ENCODE measurements at regions not wholly inside any gene's neighbourhood (a gene's known extent, or its start where the extent isn't known, plus 50 kb on each side); places are given as distances from the start of the nearest gene placed in this dataset.
"Not testable (repeated sequence)": the region's sequence is repeated elsewhere in the genome, so short reads cannot be mapped to it uniquely, and the experiment has no call there.

DNA sequence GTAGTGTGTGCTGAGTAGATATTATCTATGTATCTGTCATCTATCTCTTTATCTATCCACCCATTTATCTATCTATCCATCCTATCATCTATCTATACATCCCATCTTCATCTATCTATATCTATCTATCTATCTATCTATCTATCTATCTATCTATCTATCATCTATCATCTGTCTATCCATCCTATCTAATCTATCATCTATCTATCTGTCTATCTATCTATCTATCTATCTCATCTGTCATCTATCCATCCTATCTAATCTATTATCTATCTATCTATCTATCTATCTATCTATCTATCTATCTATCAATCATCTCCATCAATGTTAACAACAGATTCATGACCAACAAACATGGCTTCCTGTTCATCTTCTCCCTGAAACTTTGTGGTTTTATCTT, 90.5 kb upstream of the SLC24A3 start:
- Histone ChIP-seq H3K9ac (ENCODE audit: low read depth in 1 of 2, low read length in 2 of 2) (no peak overlapping the region), H3K36me3 (ENCODE audit: control insufficient read depth in 2 of 2, insufficient read depth in 2 of 2, low read length in 2 of 2) (no peaks in the 10 kb centered on the region), H3K4me3 (ENCODE audit: low read length in 2 of 2) (no peak overlapping the region), H3K9me3 (ENCODE audit: control insufficient read depth in 2 of 2, low read length in 2 of 2) (no peaks in the 10 kb centered on the region), H3K27me3 (ENCODE audit: control insufficient read depth in 2 of 2, insufficient read depth in 2 of 2, low read length in 2 of 2) (no peaks in the 10 kb centered on the region), H3K27ac (ENCODE audit: low read depth in 2 of 2, low read length in 2 of 2) (no peak overlapping the region), H3K4me1 (ENCODE audit: control insufficient read depth in 2 of 2, insufficient read depth in 2 of 2, low read length in 2 of 2) (peaks cover 0 to 15% of the 10 kb centered on the region in 2 donors)

DNA sequence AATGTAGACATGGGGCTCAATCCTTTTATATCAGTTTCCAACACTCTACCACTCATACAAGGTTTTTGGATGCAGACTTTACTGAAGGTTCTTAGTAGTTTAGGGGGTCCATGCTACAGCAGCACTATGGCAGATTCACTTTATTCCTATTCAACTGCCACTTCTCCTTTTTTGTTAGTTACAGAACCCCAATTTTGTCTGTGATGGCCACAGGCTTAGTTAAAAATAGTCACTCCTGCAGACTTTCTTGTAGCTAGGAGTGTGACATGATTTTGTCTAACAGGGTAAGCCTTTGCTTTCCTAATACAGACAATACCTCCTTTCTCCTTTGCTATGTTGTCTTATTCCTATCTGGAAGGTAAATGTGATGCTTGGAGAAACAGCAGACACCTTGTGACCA, 90.0 kb upstream of the SLC24A3 start:
- Histone ChIP-seq H3K27me3 (ENCODE audit: control insufficient read depth in 2 of 2, insufficient read depth in 2 of 2, low read length in 2 of 2) (no peaks in the 10 kb centered on the region), H3K9ac (ENCODE audit: low read depth in 1 of 2, low read length in 2 of 2) (no peak overlapping the region), H3K36me3 (ENCODE audit: control insufficient read depth in 2 of 2, insufficient read depth in 2 of 2, low read length in 2 of 2) (no peaks in the 10 kb centered on the region), H3K4me3 (ENCODE audit: low read length in 2 of 2) (no peak overlapping the region), H3K4me1 (ENCODE audit: control insufficient read depth in 2 of 2, insufficient read depth in 2 of 2, low read length in 2 of 2) (peaks cover 0 to 15% of the 10 kb centered on the region in 2 donors), H3K27ac (ENCODE audit: low read depth in 2 of 2, low read length in 2 of 2) (no peak overlapping the region), H3K9me3 (ENCODE audit: control insufficient read depth in 2 of 2, low read length in 2 of 2) (no peaks in the 10 kb centered on the region)

DNA sequence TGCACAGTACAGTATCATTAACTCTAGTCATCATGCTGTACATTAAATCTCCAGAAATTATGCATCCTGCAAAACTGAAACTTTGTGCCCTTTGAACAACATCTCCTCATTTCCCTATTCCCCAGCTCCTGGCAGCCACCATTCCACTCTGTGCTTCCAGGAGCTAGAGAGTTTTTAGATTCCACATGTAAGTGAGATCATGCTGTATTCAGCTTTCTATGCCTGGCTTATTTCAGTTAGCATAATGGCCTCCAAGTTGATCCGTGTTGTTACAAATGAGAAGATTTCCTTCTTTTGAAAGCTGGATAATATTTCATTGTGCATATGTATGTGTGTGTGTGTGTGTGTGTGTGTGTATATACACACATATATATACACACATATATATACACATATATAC, 86.9 kb upstream of the SLC24A3 start:
- Histone ChIP-seq H3K27ac (ENCODE audit: low read depth in 2 of 2, low read length in 2 of 2) (no peak overlapping the region), H3K4me3 (ENCODE audit: low read length in 2 of 2) (no peak overlapping the region), H3K4me1 (ENCODE audit: control insufficient read depth in 2 of 2, insufficient read depth in 2 of 2, low read length in 2 of 2) (peaks cover 9 to 21% of the 10 kb centered on the region in 2 donors), H3K9me3 (ENCODE audit: control insufficient read depth in 2 of 2, low read length in 2 of 2) (no peaks in the 10 kb centered on the region), H3K27me3 (ENCODE audit: control insufficient read depth in 2 of 2, insufficient read depth in 2 of 2, low read length in 2 of 2) (no peaks in the 10 kb centered on the region), H3K9ac (ENCODE audit: low read depth in 1 of 2, low read length in 2 of 2) (no peak overlapping the region), H3K36me3 (ENCODE audit: control insufficient read depth in 2 of 2, insufficient read depth in 2 of 2, low read length in 2 of 2) (no peaks in the 10 kb centered on the region)

DNA sequence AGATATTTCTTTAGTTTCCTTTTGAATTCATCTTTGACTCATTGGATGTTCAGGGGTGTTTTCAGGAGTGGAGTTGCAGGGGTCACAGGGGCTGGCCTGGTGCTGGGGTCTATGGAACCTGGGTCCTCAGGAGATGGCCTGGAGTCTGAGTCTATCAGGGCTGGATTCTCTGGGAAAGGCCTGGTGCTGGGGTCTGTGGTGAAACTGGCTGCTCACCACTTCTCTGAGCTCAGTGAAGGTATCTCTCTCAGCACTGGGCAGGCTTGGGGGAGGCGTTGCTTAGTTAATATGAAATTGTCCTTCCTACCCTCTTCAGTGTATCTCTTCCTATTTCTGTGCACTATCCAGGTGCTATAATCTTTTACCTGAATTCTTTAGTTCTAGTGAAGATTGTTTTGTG, 83.1 kb upstream of the SLC24A3 start:
- Histone ChIP-seq H3K9ac (ENCODE audit: low read depth in 1 of 2, low read length in 2 of 2) (no peak overlapping the region), H3K36me3 (ENCODE audit: control insufficient read depth in 2 of 2, insufficient read depth in 2 of 2, low read length in 2 of 2) (no peaks in the 10 kb centered on the region), H3K4me1 (ENCODE audit: control insufficient read depth in 2 of 2, insufficient read depth in 2 of 2, low read length in 2 of 2) (peaks cover 11 to 15% of the 10 kb centered on the region in 2 donors), H3K27me3 (ENCODE audit: control insufficient read depth in 2 of 2, insufficient read depth in 2 of 2, low read length in 2 of 2) (no peaks in the 10 kb centered on the region), H3K4me3 (ENCODE audit: low read length in 2 of 2) (no peak overlapping the region), H3K27ac (ENCODE audit: low read depth in 2 of 2, low read length in 2 of 2) (peak overlapping the region; percentile 79 to 84), H3K9me3 (ENCODE audit: control insufficient read depth in 2 of 2, low read length in 2 of 2) (peaks cover 0 to 2% of the 10 kb centered on the region in 2 donors)

DNA sequence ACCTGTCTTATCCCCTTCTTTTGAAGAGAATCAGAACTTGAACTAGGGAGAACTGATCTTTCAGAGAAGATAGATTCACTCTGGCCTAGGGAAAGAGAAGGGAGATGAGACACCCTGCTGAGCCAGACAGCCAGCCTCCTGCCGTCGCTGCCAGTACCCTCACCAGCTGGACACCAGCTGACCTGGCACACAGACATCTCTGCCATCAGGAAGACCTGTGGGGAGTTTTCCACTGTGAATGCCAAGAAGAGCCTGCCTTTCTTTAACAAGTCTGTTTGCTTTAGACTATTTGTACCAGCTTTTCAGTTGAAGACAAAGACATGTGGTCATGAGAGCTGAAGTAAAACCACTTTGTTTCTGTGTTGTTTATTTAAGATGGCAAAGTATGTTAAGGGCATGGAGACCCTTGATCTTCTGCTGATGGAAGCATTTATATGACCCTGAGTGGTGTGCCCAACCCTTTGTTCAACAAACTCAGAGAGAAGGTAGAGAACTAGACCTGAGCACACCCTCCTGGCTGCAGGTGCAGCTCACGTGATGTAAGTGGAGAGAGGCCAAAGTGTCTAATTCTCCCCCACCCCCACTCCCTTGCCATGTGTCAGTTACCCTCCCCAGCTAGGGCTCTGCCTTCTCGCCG, 82.3 kb upstream of the SLC24A3 start:
- Histone ChIP-seq H3K27ac (ENCODE audit: low read depth in 2 of 2, low read length in 2 of 2) (peak overlapping the region; percentile 79 to 84), H3K4me1 (ENCODE audit: control insufficient read depth in 2 of 2, insufficient read depth in 2 of 2, low read length in 2 of 2) (peaks cover 11 to 15% of the 10 kb centered on the region in 2 donors), H3K36me3 (ENCODE audit: control insufficient read depth in 2 of 2, insufficient read depth in 2 of 2, low read length in 2 of 2) (no peaks in the 10 kb centered on the region), H3K4me3 (ENCODE audit: low read length in 2 of 2) (peak overlapping the region in 1 of 2 donors; percentile 13), H3K9me3 (ENCODE audit: control insufficient read depth in 2 of 2, low read length in 2 of 2) (peaks cover 0 to 4% of the 10 kb centered on the region in 2 donors), H3K9ac (ENCODE audit: low read depth in 1 of 2, low read length in 2 of 2) (peak overlapping the region in 1 of 2 donors; percentile 9), H3K27me3 (ENCODE audit: control insufficient read depth in 2 of 2, insufficient read depth in 2 of 2, low read length in 2 of 2) (no peaks in the 10 kb centered on the region)

DNA sequence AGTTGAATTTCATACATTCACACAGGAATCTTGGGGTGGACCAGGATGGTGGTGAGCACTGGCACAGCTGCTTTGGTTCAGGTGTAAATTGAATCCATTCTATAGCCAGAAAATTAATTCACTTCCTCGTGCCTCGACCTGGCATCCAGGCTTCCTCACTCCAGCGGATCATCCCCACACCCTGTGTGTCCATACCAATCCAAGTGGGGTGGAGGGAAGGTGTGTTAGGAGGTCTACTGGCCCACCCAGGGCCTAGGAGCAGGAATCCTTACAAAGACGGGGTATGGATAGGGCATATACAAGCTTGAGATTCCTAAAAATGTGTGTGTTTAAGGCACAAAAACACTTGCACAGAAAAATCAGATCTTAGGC, 81.8 kb upstream of the SLC24A3 start:
- H3K36me3 ChIP-seq (ENCODE audit: control insufficient read depth in 2 of 2, insufficient read depth in 2 of 2, low read length in 2 of 2) = no peaks in the 10 kb centered on the region
- H3K27ac ChIP-seq (ENCODE audit: low read depth in 2 of 2, low read length in 2 of 2) = peak overlapping the region; percentile 63 to 84
- H3K9ac ChIP-seq (ENCODE audit: low read depth in 1 of 2, low read length in 2 of 2) = no peak overlapping the region
- H3K4me1 ChIP-seq (ENCODE audit: control insufficient read depth in 2 of 2, insufficient read depth in 2 of 2, low read length in 2 of 2) = peaks cover 11 to 15% of the 10 kb centered on the region in 2 donors
- H3K9me3 ChIP-seq (ENCODE audit: control insufficient read depth in 2 of 2, low read length in 2 of 2) = peaks cover 0 to 4% of the 10 kb centered on the region in 2 donors
- no peaks in the 10 kb centered on the region for H3K27me3 ChIP-seq (ENCODE audit: control insufficient read depth in 2 of 2, insufficient read depth in 2 of 2, low read length in 2 of 2)
- peak overlapping the region in 1 of 2 donors; percentile 13 for H3K4me3 ChIP-seq (ENCODE audit: low read length in 2 of 2)

DNA sequence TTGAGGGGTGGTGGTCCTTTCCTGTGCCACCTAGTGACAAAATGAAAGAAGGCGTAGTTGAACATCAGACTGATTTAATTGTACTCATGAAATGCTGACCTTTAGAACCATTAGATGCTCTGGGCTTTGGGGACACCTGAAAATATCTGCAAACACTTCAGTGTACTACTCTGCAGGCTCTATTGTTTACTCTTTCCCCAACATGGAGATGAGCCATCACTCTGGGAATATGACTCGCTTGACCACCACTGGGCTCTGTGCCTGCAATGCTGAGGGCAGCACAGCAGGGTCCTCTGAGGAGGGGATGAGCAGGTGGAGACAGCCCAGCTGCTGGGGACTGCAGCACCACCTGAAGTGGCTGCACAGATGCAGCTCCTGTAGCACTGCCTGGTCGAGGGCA, 74.8 kb upstream of the SLC24A3 start:
- no peak overlapping the region for H3K9ac ChIP-seq (ENCODE audit: low read depth in 1 of 2, low read length in 2 of 2)
- H3K36me3 ChIP-seq (ENCODE audit: control insufficient read depth in 2 of 2, insufficient read depth in 2 of 2, low read length in 2 of 2) = no peaks in the 10 kb centered on the region
- H3K4me1 ChIP-seq (ENCODE audit: control insufficient read depth in 2 of 2, insufficient read depth in 2 of 2, low read length in 2 of 2) = peaks cover 6 to 8% of the 10 kb centered on the region in 2 donors
- peaks cover 3 to 4% of the 10 kb centered on the region in 2 donors for H3K9me3 ChIP-seq (ENCODE audit: control insufficient read depth in 2 of 2, low read length in 2 of 2)
- no peak overlapping the region for H3K27ac ChIP-seq (ENCODE audit: low read depth in 2 of 2, low read length in 2 of 2)
- no peak overlapping the region for H3K4me3 ChIP-seq (ENCODE audit: low read length in 2 of 2)
- H3K27me3 ChIP-seq (ENCODE audit: control insufficient read depth in 2 of 2, insufficient read depth in 2 of 2, low read length in 2 of 2) = no peaks in the 10 kb centered on the region

DNA sequence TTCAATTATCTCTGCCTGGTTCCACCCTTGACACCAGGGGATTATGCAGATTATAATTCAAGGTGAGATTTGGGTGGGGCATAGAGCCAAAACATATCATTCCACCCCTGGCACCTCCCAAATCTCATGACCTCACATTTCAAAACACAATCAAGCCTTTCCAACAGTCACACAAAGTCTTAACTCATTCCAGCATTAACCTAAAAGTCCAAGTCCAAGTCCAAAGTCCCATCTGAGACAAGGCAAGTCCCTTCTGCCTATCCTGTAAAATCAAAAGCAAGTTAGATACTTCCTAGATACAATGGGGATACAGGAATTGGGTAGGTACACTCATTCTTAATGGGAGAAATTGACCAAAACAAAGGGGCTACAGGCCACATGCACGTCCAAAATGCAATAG, 73.7 kb upstream of the SLC24A3 start:
- no peak overlapping the region for H3K9ac ChIP-seq (ENCODE audit: low read depth in 1 of 2, low read length in 2 of 2)
- H3K27me3 ChIP-seq (ENCODE audit: control insufficient read depth in 2 of 2, insufficient read depth in 2 of 2, low read length in 2 of 2) = no peaks in the 10 kb centered on the region
- no peaks in the 10 kb centered on the region for H3K36me3 ChIP-seq (ENCODE audit: control insufficient read depth in 2 of 2, insufficient read depth in 2 of 2, low read length in 2 of 2)
- H3K4me1 ChIP-seq (ENCODE audit: control insufficient read depth in 2 of 2, insufficient read depth in 2 of 2, low read length in 2 of 2) = peaks cover 6 to 8% of the 10 kb centered on the region in 2 donors
- H3K27ac ChIP-seq (ENCODE audit: low read depth in 2 of 2, low read length in 2 of 2) = no peak overlapping the region
- no peak overlapping the region for H3K4me3 ChIP-seq (ENCODE audit: low read length in 2 of 2)
- peaks cover 3 to 4% of the 10 kb centered on the region in 2 donors for H3K9me3 ChIP-seq (ENCODE audit: control insufficient read depth in 2 of 2, low read length in 2 of 2)

DNA sequence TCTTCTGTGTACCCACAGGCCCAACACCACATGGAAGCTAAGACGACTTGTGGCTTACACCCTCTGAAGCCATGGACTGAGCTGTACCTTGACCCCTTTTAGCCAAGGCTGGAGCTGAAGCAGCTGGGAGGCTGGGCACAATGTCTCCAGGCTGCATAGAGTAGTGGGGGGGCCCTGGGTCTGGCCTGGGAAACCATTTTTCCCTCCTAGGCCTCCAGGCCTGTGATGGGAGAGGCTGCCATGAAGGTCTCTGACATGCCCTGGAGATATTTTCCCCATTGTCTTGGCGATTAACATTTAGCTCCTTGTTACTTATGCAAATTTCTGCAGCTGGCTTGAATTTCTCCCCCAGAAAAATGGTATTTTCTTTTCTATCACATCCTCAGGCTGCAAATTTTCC, 72.9 kb upstream of the SLC24A3 start:
- not testable (repeated sequence) for H3K27me3 ChIP-seq (ENCODE audit: control insufficient read depth in 2 of 2, insufficient read depth in 2 of 2, low read length in 2 of 2); H3K9ac ChIP-seq (ENCODE audit: low read depth in 1 of 2, low read length in 2 of 2); H3K36me3 ChIP-seq (ENCODE audit: control insufficient read depth in 2 of 2, insufficient read depth in 2 of 2, low read length in 2 of 2); H3K27ac ChIP-seq (ENCODE audit: low read depth in 2 of 2, low read length in 2 of 2); H3K4me1 ChIP-seq (ENCODE audit: control insufficient read depth in 2 of 2, insufficient read depth in 2 of 2, low read length in 2 of 2); H3K4me3 ChIP-seq (ENCODE audit: low read length in 2 of 2); H3K9me3 ChIP-seq (ENCODE audit: control insufficient read depth in 2 of 2, low read length in 2 of 2)

DNA sequence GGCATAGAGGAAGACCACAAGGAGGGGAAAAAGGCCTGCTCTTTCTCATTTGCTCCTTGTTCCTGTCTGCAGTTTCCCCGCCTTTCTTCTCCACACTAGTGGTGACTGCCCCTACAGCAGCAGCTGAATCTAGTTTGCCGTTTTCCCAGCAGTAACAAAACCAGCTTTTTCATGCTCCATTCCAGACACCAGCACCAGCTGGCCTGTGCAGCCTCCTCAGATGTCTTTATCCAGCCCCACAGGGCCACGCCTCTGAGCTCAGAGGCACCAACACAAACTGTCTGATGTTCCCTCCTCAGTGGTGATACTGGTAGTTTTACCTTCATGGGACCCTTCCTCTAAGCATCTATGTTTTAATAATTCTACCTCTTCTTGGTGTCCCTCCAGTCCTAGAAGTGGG, 70.4 kb upstream of the SLC24A3 start:
- H3K4me3 ChIP-seq (ENCODE audit: low read length in 2 of 2) = no peak overlapping the region
- H3K9ac ChIP-seq (ENCODE audit: low read depth in 1 of 2, low read length in 2 of 2) = no peak overlapping the region
- H3K4me1 ChIP-seq (ENCODE audit: control insufficient read depth in 2 of 2, insufficient read depth in 2 of 2, low read length in 2 of 2) = peaks cover 6 to 8% of the 10 kb centered on the region in 2 donors
- no peak overlapping the region for H3K27ac ChIP-seq (ENCODE audit: low read depth in 2 of 2, low read length in 2 of 2)
- H3K27me3 ChIP-seq (ENCODE audit: control insufficient read depth in 2 of 2, insufficient read depth in 2 of 2, low read length in 2 of 2) = no peaks in the 10 kb centered on the region
- H3K36me3 ChIP-seq (ENCODE audit: control insufficient read depth in 2 of 2, insufficient read depth in 2 of 2, low read length in 2 of 2) = no peaks in the 10 kb centered on the region
- H3K9me3 ChIP-seq (ENCODE audit: control insufficient read depth in 2 of 2, low read length in 2 of 2) = peaks cover 0 to 3% of the 10 kb centered on the region in 2 donors

Data from mucosa of rectum (tissue), 2 donors.